ENCODE measurements at regions not wholly inside any gene's neighbourhood (a gene's known extent, or its start where the extent isn't known, plus 50 kb on each side); places are given as distances from the start of the nearest gene placed in this dataset.

DNA sequence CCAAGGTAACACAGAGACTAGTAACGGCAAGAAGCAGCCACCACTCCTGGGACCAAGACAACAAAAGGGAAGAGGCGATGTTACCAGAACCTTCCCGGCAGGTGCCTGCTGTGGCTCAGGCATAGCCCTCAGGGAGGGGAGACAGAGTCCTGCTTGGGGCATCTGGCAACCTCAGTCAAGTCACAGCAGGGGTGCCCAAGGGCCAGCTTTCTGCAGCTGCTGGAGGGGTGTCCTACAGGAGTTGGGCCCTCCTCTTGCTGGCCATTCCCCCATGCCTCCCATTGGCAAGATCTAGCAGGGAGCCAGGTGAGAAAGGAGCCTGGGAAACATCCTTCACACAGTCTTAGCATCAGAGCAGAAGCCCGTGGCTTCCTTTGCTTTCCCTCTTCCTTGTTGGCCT, 197.3 kb upstream of the IL12A start:
- no peak for DNase-seq (ENCODE audit: low read depth)

DNA sequence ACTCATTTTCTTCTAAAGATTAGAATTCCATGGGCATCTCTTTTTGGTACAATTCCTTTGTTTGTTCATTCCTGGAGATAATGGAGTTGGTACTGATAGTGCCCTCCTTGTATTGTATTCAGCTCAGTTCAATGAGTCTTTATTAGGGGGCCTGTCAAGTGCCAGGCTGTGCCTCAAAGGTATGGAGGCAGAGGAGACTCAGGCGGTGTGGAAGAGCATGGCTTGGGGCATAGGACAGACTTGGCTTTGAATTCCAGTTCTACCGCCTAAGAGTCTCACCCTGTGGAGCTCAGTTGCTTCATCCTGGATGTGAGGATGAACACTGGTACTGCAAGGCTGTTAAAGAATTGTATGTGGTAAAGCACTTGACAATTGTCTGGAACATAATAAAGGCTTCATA, 196.6 kb upstream of the IL12A start:
- no peak for DNase-seq (ENCODE audit: low read depth)

DNA sequence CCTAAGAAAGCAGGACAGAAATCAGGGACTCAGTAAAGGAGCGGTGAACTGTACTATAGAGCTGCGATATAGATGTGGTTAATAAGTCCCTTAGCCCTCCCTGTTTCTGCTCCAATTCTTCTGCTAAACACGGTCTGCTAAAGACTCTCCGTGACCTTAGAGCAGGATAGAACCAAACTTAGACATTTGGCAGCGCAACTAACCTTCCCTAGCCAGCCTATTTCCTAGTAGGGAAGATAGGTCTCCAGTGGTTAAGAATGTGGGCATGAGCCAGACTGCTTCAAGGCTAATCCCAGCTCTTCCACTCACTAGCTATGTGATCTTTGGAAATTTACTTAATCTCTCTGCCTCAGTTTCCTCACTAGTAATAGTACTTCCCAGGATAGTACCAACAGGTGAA, 193.6 kb upstream of the IL12A start:
- no peak for DNase-seq (ENCODE audit: low read depth)

DNA sequence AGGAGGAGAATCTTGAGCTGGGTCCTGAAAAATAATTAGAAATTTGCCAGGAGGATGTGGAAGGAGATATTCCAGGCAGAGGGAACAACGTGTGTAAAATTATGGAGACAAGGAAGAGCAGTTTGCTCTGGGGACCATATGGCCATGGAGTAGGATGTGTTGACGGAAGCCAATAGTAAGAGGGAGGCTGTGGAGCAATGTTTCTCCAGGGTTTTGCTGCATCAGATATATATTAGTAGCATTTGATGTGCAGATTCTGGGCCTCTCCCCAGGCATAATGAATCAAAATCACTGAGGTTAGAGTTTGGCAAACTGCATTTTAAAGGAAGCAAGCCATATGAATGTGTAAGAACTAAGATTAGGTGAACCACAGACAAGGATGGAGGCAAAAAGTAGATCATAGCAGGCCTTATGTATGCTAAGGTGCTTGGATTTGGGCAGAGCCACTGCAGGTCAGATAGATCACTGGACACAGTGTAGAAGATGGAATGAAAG, 192.9 kb upstream of the IL12A start:
- no peak for DNase-seq (ENCODE audit: low read depth)

- no peak for DNase-seq (ENCODE audit: low read depth)
Measured at GRCh38 chr3:159796226-159796625, 192.4 kb upstream of the IL12A start.

DNA sequence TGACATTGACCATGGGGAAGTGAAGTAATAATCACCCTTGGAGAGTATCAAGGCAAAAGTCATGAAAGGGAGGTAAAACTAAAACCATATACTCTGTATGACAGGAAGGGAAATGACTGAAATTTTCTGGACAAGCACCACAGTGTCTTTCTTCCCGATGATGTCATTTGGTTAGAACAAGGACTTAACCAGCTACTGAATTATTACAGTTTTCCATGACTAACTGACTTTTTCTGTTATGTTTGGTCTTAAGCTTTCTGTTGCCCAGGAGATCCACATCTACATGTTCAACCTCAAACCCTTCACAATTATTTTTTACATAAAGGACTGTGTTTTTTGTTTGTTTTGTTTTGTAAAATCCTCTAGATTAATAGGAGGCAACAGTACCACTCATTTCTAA, 191.9 kb upstream of the IL12A start:
- peak; percentile 93 for DNase-seq (ENCODE audit: low read depth)

- no peak for DNase-seq (ENCODE audit: low read depth)
Measured at GRCh38 chr3:159797771-159798170, 190.9 kb upstream of the IL12A start.

- DNase-seq (ENCODE audit: low read depth), result no peak
Measured at GRCh38 chr3:159798951-159799350, 189.7 kb upstream of the IL12A start.

DNA sequence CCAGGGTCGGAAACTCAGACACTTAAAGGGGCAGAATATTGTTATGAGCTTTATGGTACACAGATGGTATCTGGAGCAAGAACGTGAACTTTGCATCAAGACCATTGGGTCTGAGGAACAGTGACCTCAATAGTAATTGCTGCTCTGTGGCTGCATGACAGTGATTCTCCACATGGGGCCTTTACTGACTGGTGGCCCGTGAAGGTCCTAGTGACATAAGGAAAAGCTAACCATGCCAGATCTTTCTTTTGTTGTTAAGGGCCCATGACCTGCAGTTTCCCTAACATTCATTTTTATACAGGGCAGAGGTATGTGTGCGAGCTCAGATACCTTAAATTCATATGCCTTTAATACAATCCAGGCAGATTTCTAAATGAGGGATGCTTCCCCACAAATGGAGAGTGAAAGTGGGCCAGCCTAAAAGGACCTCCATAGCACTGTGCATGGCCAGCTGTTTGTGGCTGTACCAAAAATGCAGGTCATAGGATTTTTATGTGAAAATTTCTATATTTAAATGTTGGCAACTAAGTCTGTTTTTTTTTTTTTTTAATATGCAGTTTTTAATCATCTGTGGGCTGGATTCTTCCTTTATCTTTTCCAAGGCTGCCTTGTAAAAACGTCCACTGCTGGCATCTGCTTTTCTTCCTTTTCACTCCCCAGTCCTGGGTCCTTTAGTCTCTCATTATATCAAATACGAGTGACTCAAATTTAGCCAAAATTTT, 188.0 kb upstream of the IL12A start:
- DNase-seq (ENCODE audit: low read depth), result no peak

DNA sequence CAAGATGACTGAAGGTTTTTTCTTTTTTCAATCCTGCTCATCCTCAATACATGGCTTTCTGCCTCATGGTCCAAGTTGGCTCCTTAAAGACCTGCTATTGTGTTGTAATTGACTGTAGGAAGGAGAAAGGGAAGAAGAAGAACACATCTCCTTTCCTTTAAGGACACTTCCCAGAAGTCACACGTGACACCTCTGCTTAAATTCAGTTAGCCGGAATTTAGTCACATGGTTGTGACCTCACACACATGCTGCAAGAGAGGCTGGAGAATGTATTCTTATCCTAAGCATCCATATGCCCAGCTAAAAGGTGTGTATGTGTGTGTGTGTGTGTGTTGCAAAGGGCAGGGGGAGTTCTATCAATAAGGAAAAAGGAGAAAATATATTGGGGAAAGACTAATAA, 185.8 kb upstream of the IL12A start:
- DNase-seq (ENCODE audit: low read depth), result no peak

- DNase-seq (ENCODE audit: low read depth), result no peak
Measured at GRCh38 chr3:159803459-159803858, 185.2 kb upstream of the IL12A start.

- peak; percentile 87 for DNase-seq (ENCODE audit: low read depth)
Measured at GRCh38 chr3:159804726-159805410, 183.8 kb upstream of the IL12A start.

DNA sequence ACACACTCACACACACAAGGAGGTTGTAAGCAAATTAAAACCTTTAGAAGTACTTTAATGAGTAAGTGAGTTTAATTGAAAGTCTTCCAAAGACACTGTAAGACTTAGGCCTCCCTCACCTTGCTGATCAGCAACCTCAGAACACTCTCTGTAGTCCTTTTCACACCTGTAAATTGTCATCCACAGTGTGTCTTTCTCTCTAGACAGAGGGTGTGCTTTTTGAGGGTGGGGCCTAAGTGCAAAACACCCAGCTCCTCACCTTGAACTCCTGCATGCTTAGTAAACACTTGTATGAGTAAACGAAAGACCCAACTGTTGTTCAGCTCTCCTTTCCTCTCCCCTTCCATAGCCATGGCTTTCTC, 183.2 kb upstream of the IL12A start:
- DNase-seq (ENCODE audit: low read depth), result no peak

- no peak for DNase-seq (ENCODE audit: low read depth)
Measured at GRCh38 chr3:159806412-159806811, 182.2 kb upstream of the IL12A start.

DNA sequence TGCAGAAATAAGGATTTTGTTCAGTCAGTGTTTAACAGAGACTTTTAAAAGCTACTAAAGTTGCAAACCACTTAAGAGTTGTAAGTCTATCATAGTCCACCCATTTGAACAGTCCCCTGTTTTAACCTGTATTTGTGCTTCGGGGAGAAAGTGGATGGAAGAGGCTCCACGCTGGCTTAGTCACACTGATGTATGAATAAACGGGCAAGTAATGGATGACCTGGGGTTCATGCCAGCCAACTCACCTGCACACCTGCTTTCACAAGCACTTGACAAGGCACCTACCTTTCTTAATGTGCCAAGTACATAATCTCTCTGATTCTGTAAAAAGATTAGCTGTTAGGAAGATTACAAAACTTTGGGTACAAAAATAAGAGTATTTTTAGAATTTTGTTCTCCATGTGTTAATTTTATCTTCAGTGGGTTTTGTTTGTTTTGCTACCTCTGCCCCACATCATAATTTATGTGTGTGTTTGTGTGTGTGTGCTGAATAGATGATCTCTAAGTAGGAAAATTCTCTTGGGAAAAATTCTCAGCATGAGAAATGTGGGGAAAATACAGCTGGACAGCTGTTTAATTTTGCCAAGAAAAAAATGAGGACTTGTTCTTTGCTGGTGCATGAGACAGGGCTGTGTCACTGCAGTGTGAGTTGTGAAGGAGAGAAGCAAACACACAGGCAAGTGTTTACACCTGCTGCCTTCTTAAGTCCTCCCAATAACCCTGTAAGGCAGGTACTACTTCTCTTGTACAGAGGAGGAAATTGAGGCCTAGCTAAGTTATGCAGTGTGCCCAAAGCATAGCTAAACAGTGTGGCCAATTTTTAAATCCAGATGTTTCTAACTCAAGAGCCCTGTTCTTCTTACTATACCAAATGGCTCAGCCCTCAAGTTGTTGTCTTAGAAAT, 181.2 kb upstream of the IL12A start:
- DNase-seq (ENCODE audit: low read depth), result no peak

- no peak for DNase-seq (ENCODE audit: low read depth)
Measured at GRCh38 chr3:159813822-159814531, 174.7 kb upstream of the IL12A start.

DNA sequence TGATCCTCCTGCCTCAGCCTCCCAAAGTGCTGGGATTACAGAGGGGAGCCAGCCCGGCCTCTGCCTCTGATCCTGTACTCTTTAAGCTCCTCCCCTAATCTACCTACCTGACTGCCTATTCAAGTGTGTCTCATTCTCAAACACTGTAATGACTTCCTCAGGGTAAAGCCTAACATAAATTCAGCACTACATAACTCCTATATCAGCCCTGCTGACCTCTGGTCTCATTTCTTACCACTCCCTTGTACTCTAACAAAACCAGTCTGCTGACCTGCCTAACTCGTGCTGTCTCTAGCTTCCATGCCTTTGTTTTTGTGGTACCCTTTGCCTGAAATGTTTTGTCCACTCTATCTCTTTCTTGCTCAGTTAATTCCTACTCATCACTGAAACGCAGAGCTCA, 172.1 kb upstream of the IL12A start:
- DNase-seq (ENCODE audit: low read depth), result no peak

DNA sequence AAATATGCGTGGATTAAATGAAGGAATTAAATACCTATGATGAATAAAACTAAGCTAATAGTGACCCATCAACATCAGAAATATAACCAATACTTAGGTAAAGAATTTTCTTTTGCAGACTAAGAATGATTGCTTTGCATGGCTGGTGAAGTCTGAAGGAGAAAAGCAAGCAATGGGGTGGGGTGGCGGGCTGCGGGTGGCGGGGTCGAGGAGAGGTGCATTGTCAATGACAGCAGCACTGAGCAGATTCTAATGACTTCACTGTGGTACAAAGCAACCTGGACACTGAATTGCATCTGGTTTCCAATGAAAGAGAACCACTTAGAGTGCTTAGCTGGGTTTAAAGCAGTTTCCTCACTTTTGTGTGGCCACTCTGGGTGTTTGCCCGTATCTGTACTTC, 171.5 kb upstream of the IL12A start:
- no peak for DNase-seq (ENCODE audit: low read depth)

DNA sequence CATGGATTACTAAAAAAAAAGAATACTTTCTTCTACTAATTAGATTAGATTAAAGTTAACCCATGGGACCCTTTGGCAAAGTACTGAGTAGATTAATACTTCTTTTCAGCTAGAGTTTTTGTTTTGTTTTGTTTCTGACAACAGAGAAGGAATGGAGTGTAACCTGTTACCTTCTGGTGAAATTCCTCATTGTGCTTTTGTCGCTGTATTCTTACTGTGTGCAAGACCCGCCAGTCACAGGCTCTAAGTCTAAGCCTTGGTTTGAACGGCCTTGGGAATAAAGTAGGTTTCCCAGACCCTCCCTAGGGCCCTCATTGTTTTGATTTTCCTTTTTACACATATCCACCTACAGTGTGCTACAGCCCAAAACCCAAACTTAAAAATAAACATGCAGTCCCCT, 171.1 kb upstream of the IL12A start:
- no peak for DNase-seq (ENCODE audit: low read depth)

DNA sequence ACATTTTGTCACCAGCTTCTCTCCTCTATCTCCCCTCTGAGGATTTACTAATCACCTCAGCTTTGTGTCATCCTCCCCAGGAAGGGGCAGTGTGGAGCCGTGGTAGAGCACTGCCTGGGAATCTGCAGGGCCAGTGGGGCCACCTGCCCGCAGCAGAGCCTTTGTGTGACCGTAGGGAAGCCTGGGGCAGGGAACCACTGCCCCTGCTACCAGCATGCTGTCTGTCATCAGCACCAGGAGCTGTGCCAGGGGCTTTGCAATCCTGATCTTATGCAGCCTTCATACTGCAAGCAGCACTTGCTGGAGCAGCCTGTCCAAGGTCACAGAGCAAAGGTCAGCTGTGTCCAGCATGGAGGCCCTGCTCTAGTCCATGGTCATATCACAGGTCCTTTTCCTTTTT, 170.2 kb upstream of the IL12A start:
- DNase-seq (ENCODE audit: low read depth), result no peak

DNA sequence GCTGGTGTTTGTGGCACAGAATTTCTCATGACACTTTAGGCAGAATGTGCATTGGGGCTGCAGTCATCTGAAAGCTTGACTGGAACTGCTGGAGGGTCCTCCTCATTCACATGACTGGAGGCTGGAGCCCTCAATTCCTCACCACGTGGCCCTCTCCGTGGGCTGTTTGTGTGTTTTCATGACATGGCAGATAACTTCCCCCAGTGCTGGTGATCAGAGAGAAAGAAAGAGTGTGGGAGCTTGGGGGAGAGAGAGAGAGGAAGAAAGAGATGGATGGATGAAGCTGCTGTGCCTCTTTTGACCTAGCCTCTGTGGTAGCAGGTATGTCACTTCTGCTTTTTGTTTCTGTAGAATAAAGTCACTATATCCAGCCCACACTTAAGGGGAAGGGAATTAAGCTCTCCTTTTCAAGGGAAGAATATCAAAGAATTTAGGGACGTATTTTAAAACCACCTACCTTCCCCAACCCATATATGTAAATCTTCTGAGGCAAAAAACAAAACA, 169.6 kb upstream of the IL12A start:
- no peak for DNase-seq (ENCODE audit: low read depth)

GRCh38 chr3:159819676-159820075, 169.0 kb upstream of the IL12A start:
- no peak for DNase-seq (ENCODE audit: low read depth)
